Peyer's patch (tissue), 4 donors: ENCODE measurements at regions not wholly inside any gene's neighbourhood (a gene's known extent, or its start where the extent isn't known, plus 50 kb on each side); places are given as distances from the start of the nearest gene placed in this dataset.

Experiments used
- DNase-seq, 3 donors: peaks; one replicate each; pipeline ENCODE4 v3.0.0-alpha.2; 2017 to 2019
- H3K27ac ChIP-seq, 4 donors: fragments of 200-600 bp; sonication (generic); one replicate each; pipeline ENCODE4 v1.5.1; 2016 to 2019
- H3K27me3 ChIP-seq, 2 donors: fragments of 200-600 bp; sonication (generic); one replicate each; pipeline ENCODE4 v1.5.1; 2019
- H3K36me3 ChIP-seq, 3 donors: fragments of 200-600 bp; sonication (generic); one replicate each; pipeline ENCODE4 v1.5.1; 2016 to 2019
- H3K4me1 ChIP-seq, 4 donors: fragments of 200-600 bp; sonication (generic); one replicate each; pipeline ENCODE4 v1.5.1; 2016 to 2019
- H3K4me3 ChIP-seq, 4 donors: fragments of 200-600 bp; sonication (generic); 1 replicate in 3 of 4; 2 replicates in 1 of 4; pipeline ENCODE4 v1.5.1; 2016 to 2019; ENCODE audit warnings: mild to moderate bottlenecking in 1 of 4
- H3K9me3 ChIP-seq, 4 donors: fragments of 200-600 bp; sonication (generic); one replicate each; pipeline ENCODE4 v1.5.1; 2016 to 2019; ENCODE audit warnings: mild to moderate bottlenecking in 1 of 4
- POLR2A ChIP-seq, 2 donors: fragments of 450-650 bp; IDR thresholded peaks; one replicate each; pipeline ENCODE4 v1.5.1; 2017; ENCODE audit warnings: antibody characterized with exemption in 2 of 2, mild to moderate bottlenecking in 2 of 2, moderate library complexity in 2 of 2
- TF ChIP-seq, protein P1 (sequence below), 6 experiments: fragments of 450-650 bp in 4 of 6; fragments of 200-600 bp in 2 of 6; sonication (generic) in 1 of 6; IDR thresholded peaks; one replicate each; pipeline ENCODE4 v1.5.1; 2017 to 2019; ENCODE audit warnings: antibody characterized with exemption in 6 of 6, mild to moderate bottlenecking in 3 of 6, moderate library complexity in 1 of 6

DNA sequence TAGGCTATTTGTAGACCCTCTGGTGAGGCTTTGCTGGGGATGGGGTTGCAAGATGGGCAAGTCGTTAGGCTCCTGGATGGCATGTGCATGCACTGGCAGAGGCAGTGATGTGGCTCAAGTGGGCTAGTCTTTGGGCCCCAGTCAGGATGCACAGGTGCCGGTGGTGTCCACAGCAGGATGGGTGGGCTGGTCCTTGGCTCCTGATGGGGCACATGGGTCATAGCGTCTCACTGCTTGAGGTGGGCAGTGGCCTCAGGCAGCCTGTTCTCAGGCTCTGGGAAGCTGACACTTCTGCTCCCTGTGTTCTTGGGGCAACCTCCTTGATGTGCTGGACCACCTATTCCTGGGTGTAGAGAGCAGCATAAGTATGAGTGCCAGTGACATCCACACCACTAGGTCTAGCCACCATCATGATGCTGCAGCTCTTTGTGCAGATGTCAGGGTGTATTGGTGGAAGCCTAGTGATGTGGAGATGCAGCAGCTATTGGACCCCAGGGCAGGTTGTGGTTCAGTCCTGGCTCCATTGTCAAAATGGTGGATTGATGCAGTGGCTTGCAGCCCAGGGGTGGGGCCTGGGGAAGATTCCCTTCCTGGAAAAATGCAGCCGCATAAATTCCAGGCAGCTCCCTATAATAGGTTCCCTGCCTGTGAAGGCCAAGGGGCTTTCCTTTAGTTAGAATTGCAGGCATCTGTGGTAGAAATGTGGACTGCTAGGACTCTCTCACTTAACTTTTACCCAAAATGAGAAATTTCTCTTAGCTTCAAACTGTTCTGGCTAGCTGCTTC, 742.5 kb upstream of the MDGA2 start:
- TF ChIP-seq, protein P1, sequence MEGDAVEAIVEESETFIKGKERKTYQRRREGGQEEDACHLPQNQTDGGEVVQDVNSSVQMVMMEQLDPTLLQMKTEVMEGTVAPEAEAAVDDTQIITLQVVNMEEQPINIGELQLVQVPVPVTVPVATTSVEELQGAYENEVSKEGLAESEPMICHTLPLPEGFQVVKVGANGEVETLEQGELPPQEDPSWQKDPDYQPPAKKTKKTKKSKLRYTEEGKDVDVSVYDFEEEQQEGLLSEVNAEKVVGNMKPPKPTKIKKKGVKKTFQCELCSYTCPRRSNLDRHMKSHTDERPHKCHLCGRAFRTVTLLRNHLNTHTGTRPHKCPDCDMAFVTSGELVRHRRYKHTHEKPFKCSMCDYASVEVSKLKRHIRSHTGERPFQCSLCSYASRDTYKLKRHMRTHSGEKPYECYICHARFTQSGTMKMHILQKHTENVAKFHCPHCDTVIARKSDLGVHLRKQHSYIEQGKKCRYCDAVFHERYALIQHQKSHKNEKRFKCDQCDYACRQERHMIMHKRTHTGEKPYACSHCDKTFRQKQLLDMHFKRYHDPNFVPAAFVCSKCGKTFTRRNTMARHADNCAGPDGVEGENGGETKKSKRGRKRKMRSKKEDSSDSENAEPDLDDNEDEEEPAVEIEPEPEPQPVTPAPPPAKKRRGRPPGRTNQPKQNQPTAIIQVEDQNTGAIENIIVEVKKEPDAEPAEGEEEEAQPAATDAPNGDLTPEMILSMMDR (IDR thresholded peaks at IDR 0.05): no peak
- TF ChIP-seq POLR2A (IDR thresholded peaks at IDR 0.05): no peak
- H3K4me1 ChIP-seq: no peaks in the 10 kb centered on the region
- no peak overlapping the region for H3K27ac ChIP-seq
- peak in 1 of 3 donors; percentile 18 for DNase-seq
- peaks cover 0 to 3% (median 0%) of the 10 kb centered on the region in 4 donors for H3K9me3 ChIP-seq
- H3K36me3 ChIP-seq: no peaks in the 10 kb centered on the region
- no peaks in the 10 kb centered on the region for H3K27me3 ChIP-seq
- no peak overlapping the region for H3K4me3 ChIP-seq

DNA sequence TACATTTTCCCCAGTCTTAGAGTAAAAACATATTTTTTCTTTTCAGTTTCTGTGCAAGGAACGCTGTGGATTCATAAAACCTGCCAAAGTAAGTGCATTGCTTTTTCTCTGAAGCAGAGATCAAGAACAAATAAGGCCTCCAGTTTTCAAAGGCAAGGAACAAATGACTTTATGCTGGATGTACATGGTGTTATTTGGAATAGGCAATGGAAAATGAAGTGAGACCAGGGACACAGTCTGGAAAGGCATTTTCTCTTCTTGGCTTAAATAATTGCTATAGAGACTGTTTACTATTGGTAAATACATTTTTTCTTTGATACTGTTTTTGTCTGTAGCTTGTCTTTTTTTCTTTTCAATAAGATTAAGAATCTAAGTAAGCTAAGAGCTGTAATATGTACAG, 725.9 kb upstream of the MDGA2 start:
- no peak overlapping the region for H3K27ac ChIP-seq
- H3K27me3 ChIP-seq: no peaks in the 10 kb centered on the region
- H3K4me1 ChIP-seq: no peaks in the 10 kb centered on the region
- DNase-seq: no peak
- H3K9me3 ChIP-seq: no peaks in the 10 kb centered on the region
- no peaks in the 10 kb centered on the region for H3K36me3 ChIP-seq
- no peak overlapping the region for H3K4me3 ChIP-seq
- TF ChIP-seq, protein P1 (IDR thresholded peaks at IDR 0.05): no peak
- TF ChIP-seq POLR2A (IDR thresholded peaks at IDR 0.05): no peak

DNA sequence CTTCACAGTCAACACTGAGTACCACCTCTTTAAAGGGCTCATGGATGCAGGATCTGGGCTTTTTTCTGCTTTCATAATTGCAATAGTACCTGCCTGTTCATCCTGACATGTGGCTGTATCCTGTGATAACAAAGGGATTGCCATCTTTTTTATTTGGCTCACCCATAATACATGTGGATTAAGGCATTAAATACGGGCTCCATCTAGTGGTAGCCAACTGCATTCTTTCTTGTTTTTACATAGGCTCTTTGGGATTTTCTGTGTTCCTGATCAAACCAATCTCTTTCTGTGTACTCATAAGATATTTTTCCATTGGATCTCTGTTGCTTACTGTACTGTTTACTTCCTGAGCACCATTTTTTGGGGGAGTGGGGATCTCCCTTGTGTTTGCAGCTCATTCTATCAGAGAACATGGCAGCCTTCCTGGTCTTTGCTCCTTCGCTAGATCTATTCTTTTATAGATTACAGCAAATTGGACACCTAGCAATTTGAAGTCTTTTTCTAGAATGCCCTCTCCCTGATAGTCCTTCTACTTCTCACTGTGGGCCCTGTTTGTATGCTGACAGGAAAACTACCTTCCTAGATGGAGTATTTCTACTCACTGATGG, 723.4 kb upstream of the MDGA2 start:
- TF ChIP-seq, protein P1 (IDR thresholded peaks at IDR 0.05): peak in 3 of 6 experiments; percentile 23 to 29 (median 23)
- no peak for TF ChIP-seq POLR2A (IDR thresholded peaks at IDR 0.05)
- no peak for DNase-seq
- H3K27ac ChIP-seq: no peak overlapping the region
- H3K4me3 ChIP-seq: no peak overlapping the region
- H3K4me1 ChIP-seq: no peaks in the 10 kb centered on the region
- H3K9me3 ChIP-seq: no peaks in the 10 kb centered on the region
- H3K36me3 ChIP-seq: no peaks in the 10 kb centered on the region
- H3K27me3 ChIP-seq: no peaks in the 10 kb centered on the region

DNA sequence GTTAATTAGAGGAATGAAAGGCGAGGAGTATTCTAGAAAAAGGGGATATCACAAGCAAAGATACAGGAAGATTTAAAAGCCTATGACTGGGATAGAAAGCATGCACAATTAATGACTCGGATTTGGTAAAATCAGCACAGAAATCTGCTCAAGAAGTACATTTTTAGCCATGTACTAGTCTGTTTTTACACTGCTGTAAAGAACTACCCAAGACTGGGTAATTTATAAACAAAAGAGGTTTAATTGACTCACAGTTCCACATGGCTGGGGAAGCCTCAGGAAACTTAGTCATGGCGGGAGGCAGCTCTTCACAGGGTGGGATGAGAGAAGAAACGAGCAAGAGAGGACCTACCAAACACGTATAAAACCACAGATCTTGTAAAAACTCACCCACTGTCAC, 716.3 kb upstream of the MDGA2 start:
- TF ChIP-seq POLR2A (IDR thresholded peaks at IDR 0.05): no peak
- TF ChIP-seq, protein P1 (IDR thresholded peaks at IDR 0.05): no peak
- Histone ChIP-seq H3K36me3 (no peaks in the 10 kb centered on the region), H3K4me3 (no peak overlapping the region), H3K4me1 (no peaks in the 10 kb centered on the region), H3K27me3 (no peaks in the 10 kb centered on the region), H3K9me3 (no peaks in the 10 kb centered on the region), H3K27ac (no peak overlapping the region)
- no peak for DNase-seq

DNA sequence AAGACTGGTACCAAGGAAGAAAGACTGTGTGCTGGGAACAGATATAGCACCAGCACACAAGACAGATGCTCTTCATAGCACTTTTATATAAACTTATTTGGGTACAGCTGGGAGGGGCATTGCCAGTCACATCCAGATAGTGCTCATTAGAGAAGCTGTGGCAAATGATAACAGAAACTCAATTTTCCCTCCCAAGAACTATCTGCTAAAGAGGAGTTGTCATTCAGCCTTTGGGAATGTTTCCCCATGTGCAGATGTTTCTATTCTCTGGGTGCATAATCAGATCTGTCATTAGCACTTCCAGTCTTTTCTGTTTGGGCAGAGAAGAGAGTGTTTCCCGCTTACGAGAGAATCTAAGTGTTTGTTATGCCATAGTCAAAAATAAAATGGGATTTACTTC, 714.9 kb upstream of the MDGA2 start:
- H3K4me1 ChIP-seq: no peaks in the 10 kb centered on the region
- H3K36me3 ChIP-seq: no peaks in the 10 kb centered on the region
- TF ChIP-seq POLR2A (IDR thresholded peaks at IDR 0.05): no peak
- TF ChIP-seq, protein P1 (IDR thresholded peaks at IDR 0.05): no peak
- no peak overlapping the region for H3K27ac ChIP-seq
- no peaks in the 10 kb centered on the region for H3K27me3 ChIP-seq
- H3K9me3 ChIP-seq: no peaks in the 10 kb centered on the region
- no peak for DNase-seq
- no peak overlapping the region for H3K4me3 ChIP-seq
